Gastroesophageal sphincter (tissue), 3 donors: ENCODE measurements at regions not wholly inside any gene's neighbourhood (a gene's known extent, or its start where the extent isn't known, plus 50 kb on each side); places are given as distances from the start of the nearest gene placed in this dataset.

Experiments
- EP300 ChIP-seq: sonication (generic); formaldehyde crosslinking; IDR thresholded peaks from one replicate; pipeline ENCODE4 v1.6.1; 2017; ENCODE audit warnings: antibody characterized with exemption, mild to moderate bottlenecking
- POLR2A ChIP-seq, 2 donors: fragments of 450-650 bp; IDR thresholded peaks; one replicate each; pipeline ENCODE4 v1.6.1; 2017; ENCODE audit warnings: antibody characterized with exemption in 2 of 2, mild to moderate bottlenecking in 2 of 2, moderate library complexity in 1 of 2
- POLR2AphosphoS5 ChIP-seq: sonication (generic); formaldehyde crosslinking; IDR thresholded peaks from one replicate; pipeline ENCODE4 v1.6.1; 2017; ENCODE audit warnings: antibody characterized with exemption
- TF ChIP-seq, protein P1 (sequence below), 4 experiments: fragments of 200-600 bp in 2 of 4; fragments of 450-650 bp in 2 of 4; sonication (generic) in 1 of 4; IDR thresholded peaks; one replicate each; pipeline ENCODE4 v1.5.1; 2017 to 2019; ENCODE audit warnings: antibody characterized with exemption in 4 of 4, mild to moderate bottlenecking in 2 of 4, moderate library complexity in 2 of 4

DNA sequence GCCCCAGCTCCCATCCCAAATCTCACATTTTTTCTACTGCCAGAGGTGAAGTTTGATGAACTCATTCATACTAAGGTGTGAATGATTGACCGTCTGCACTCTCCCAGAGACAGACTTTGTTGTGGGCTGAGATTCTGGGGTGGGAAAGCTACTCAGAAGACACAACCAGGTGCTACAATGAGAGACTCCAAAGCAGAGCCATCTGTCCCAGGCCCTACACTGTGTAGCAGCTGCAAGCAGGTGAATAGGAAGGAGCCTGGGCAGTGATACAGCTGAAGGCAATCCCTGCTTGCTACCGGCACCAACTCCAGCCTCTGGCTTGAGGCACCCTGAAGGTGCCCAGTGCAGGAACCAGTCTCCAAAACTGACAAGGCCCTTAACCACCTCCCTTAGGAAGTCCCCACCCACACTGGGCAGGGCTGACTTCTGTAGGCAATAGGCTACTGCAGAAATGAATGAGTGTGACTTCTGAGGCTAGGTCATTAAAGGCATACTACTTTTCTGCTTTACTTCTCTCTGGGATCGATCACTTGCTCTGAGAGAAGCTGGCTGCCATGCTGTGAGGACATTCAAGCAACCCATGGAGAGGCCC is 79.7 kb upstream of the RUNX3 start:
- TF ChIP-seq POLR2A (IDR thresholded peaks at IDR 0.05) (no peak), EP300 (no peak), POLR2AphosphoS5 (no peak)
- TF ChIP-seq, protein P1, sequence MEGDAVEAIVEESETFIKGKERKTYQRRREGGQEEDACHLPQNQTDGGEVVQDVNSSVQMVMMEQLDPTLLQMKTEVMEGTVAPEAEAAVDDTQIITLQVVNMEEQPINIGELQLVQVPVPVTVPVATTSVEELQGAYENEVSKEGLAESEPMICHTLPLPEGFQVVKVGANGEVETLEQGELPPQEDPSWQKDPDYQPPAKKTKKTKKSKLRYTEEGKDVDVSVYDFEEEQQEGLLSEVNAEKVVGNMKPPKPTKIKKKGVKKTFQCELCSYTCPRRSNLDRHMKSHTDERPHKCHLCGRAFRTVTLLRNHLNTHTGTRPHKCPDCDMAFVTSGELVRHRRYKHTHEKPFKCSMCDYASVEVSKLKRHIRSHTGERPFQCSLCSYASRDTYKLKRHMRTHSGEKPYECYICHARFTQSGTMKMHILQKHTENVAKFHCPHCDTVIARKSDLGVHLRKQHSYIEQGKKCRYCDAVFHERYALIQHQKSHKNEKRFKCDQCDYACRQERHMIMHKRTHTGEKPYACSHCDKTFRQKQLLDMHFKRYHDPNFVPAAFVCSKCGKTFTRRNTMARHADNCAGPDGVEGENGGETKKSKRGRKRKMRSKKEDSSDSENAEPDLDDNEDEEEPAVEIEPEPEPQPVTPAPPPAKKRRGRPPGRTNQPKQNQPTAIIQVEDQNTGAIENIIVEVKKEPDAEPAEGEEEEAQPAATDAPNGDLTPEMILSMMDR (IDR thresholded peaks at IDR 0.05) = no peak
